ENCODE measurements at regions not wholly inside any gene's neighbourhood (a gene's known extent, or its start where the extent isn't known, plus 50 kb on each side); places are given as distances from the start of the nearest gene placed in this dataset.

DNA sequence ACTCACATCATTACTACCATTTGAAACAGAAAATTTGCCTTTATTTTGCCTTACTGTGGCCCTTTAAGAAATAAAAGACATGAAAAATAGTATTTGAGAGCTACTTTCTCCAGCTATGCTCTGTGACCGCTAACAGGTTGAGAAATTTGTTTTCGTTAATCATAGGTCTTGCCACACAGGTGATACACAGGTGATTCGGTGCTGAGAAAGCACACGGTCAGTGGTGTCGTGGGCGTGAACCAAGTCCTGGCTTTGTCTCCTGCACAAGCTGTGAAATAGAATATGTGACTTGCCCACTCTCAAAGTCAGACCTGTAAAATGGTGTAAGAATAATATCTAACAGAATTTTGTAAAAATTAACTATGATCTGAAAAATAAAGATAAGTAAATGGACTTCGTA is 155.3 kb upstream of the SLC39A10 start:
- no peaks in the 10 kb centered on the region for H3K27me3 ChIP-seq (ENCODE audit: insufficient read depth, low read length, poor library complexity, severe bottlenecking)
- H2AFZ ChIP-seq (ENCODE audit: low read length): no peak overlapping the region
- TF ChIP-seq, protein P1, sequence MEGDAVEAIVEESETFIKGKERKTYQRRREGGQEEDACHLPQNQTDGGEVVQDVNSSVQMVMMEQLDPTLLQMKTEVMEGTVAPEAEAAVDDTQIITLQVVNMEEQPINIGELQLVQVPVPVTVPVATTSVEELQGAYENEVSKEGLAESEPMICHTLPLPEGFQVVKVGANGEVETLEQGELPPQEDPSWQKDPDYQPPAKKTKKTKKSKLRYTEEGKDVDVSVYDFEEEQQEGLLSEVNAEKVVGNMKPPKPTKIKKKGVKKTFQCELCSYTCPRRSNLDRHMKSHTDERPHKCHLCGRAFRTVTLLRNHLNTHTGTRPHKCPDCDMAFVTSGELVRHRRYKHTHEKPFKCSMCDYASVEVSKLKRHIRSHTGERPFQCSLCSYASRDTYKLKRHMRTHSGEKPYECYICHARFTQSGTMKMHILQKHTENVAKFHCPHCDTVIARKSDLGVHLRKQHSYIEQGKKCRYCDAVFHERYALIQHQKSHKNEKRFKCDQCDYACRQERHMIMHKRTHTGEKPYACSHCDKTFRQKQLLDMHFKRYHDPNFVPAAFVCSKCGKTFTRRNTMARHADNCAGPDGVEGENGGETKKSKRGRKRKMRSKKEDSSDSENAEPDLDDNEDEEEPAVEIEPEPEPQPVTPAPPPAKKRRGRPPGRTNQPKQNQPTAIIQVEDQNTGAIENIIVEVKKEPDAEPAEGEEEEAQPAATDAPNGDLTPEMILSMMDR (conservative IDR thresholded peaks at IDR 0.05; ENCODE audit: low read length): no peak
- no peak for TF ChIP-seq EZH2phosphoT487 (IDR thresholded peaks at IDR 0.05; ENCODE audit: borderline replicate concordance)
- no peaks in the 10 kb centered on the region for H3F3A ChIP-seq (ENCODE audit: low read depth)
- no peak overlapping the region for H3K4me3 ChIP-seq (ENCODE audit: low read length, poor library complexity, severe bottlenecking)
- H3K4me1 ChIP-seq (ENCODE audit: insufficient read depth, low read length, poor library complexity, severe bottlenecking): peaks cover 13% of the 10 kb centered on the region
- H3K9me2 ChIP-seq (replicated peaks; ENCODE audit: low read depth, low read length): no peaks in the 10 kb centered on the region
- no peaks in the 10 kb centered on the region for H3K79me2 ChIP-seq (ENCODE audit: insufficient read depth, low read length)
- H3K9me3 ChIP-seq (ENCODE audit: insufficient read depth, low read depth, low read length): no peaks in the 10 kb centered on the region
- no peak overlapping the region for H3K9ac ChIP-seq (ENCODE audit: low read depth, low read length, poor library complexity, severe bottlenecking)
- no peaks in the 10 kb centered on the region for H3K36me3 ChIP-seq (ENCODE audit: insufficient read depth, low read length)
- no peak overlapping the region for H3K4me2 ChIP-seq (ENCODE audit: low read depth, low read length, poor library complexity, severe bottlenecking)
- no peaks in the 10 kb centered on the region for H4K20me1 ChIP-seq (ENCODE audit: insufficient read depth, low read length, poor library complexity, severe bottlenecking)

DNA sequence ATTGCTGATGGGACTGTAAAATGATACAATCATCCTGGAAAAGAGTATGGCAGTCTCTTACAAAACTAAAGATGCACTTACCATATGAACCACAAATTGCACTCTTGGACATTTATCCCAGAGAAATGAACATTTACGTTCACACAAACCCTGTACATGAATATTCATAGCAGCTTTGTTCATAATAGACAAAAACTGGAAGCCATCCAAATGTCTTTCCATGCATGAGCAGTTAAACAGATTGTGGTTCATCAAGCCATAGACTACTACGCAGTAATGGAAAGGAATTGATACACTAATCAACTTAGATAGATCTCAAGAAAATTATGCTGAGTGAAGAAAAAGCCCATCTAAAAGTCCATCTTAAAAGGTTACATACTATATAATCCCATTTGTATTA is 156.1 kb upstream of the SLC39A10 start:
- TF ChIP-seq, protein P1 (conservative IDR thresholded peaks at IDR 0.05; ENCODE audit: low read length): no peak
- TF ChIP-seq EZH2phosphoT487 (IDR thresholded peaks at IDR 0.05; ENCODE audit: borderline replicate concordance): no peak

DNA sequence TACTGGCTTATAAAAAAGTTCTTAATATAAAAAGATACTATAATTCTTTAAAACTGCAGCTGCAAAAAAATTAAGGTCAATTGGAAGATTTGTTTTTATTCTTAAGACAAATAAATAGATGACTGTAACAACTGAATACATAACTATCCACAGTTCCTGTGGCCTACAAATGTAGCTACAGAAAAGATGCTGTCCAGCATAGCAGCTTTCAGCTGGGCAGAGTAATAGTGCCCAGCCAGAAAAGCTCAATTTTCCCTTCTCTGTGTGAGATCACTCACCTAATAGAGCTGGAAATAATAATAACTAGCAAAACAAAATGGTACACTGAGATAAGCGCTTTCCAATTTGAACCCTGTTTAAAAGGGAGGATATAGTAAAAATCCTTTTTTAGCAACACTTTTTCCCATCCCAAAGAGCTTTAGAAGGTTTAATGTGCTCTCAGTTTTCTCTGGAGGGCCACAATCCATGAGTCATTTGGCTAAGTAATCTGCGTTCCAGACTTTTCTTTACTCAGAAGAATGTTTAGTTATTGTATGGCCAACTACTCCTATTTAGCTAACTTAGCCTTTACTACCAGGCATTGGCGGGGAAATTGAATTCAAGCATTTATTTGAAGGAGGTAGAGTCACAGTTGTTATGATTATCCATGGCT is 158.1 kb upstream of the SLC39A10 start:
- Histone ChIP-seq H3F3A (ENCODE audit: low read depth) (no peaks in the 10 kb centered on the region), H3K27me3 (ENCODE audit: insufficient read depth, low read length, poor library complexity, severe bottlenecking) (no peaks in the 10 kb centered on the region), H3K4me2 (ENCODE audit: low read depth, low read length, poor library complexity, severe bottlenecking) (no peak overlapping the region), H3K9me3 (ENCODE audit: insufficient read depth, low read depth, low read length) (no peaks in the 10 kb centered on the region), H3K9ac (ENCODE audit: low read depth, low read length, poor library complexity, severe bottlenecking) (no peak overlapping the region), H3K9me2 (replicated peaks; ENCODE audit: low read depth, low read length) (no peaks in the 10 kb centered on the region), H2AFZ (ENCODE audit: low read length) (no peak overlapping the region), H3K36me3 (ENCODE audit: insufficient read depth, low read length) (no peaks in the 10 kb centered on the region), H3K4me1 (ENCODE audit: insufficient read depth, low read length, poor library complexity, severe bottlenecking) (peaks cover 40% of the 10 kb centered on the region), H4K20me1 (ENCODE audit: insufficient read depth, low read length, poor library complexity, severe bottlenecking) (no peaks in the 10 kb centered on the region), H3K4me3 (ENCODE audit: low read length, poor library complexity, severe bottlenecking) (no peak overlapping the region), H3K79me2 (ENCODE audit: insufficient read depth, low read length) (no peaks in the 10 kb centered on the region)
- TF ChIP-seq, protein P1 (conservative IDR thresholded peaks at IDR 0.05; ENCODE audit: low read length): no peak
- TF ChIP-seq EZH2phosphoT487 (IDR thresholded peaks at IDR 0.05; ENCODE audit: borderline replicate concordance): no peak

More for the DNA sequence above, 156.1 kb upstream of the SLC39A10 start:
- H3K27me3 ChIP-seq (ENCODE audit: insufficient read depth, low read length, poor library complexity, severe bottlenecking): no peaks in the 10 kb centered on the region
- no peak overlapping the region for H3K4me2 ChIP-seq (ENCODE audit: low read depth, low read length, poor library complexity, severe bottlenecking)
- H3K79me2 ChIP-seq (ENCODE audit: insufficient read depth, low read length): no peaks in the 10 kb centered on the region
- no peak overlapping the region for H3K9ac ChIP-seq (ENCODE audit: low read depth, low read length, poor library complexity, severe bottlenecking)
- H2AFZ ChIP-seq (ENCODE audit: low read length): no peak overlapping the region
- H3K9me3 ChIP-seq (ENCODE audit: insufficient read depth, low read depth, low read length): no peaks in the 10 kb centered on the region
- no peaks in the 10 kb centered on the region for H4K20me1 ChIP-seq (ENCODE audit: insufficient read depth, low read length, poor library complexity, severe bottlenecking)
- H3K4me1 ChIP-seq (ENCODE audit: insufficient read depth, low read length, poor library complexity, severe bottlenecking): peaks cover 21% of the 10 kb centered on the region
- H3K9me2 ChIP-seq (replicated peaks; ENCODE audit: low read depth, low read length): no peaks in the 10 kb centered on the region
- H3K4me3 ChIP-seq (ENCODE audit: low read length, poor library complexity, severe bottlenecking): no peak overlapping the region
- H3F3A ChIP-seq (ENCODE audit: low read depth): no peaks in the 10 kb centered on the region
- H3K36me3 ChIP-seq (ENCODE audit: insufficient read depth, low read length): no peaks in the 10 kb centered on the region
